GM12892 (cell line): ENCODE measurements at regions not wholly inside any gene's neighbourhood (a gene's known extent, or its start where the extent isn't known, plus 50 kb on each side); places are given as distances from the start of the nearest gene placed in this dataset.

Source experiments
- POLR2A ChIP-seq: IDR thresholded peaks from 2 replicates; pipeline ENCODE4 v1.6.1; 2011; ENCODE audit warnings: low read depth, low read length, control low read depth
- TAF1 ChIP-seq: IDR thresholded peaks from 2 replicates; pipeline ENCODE4 v1.6.1; 2011; ENCODE audit warnings: low read depth, mild to moderate bottlenecking, control low read depth, low read length, borderline replicate concordance

- TF ChIP-seq TAF1 (no peak), POLR2A (no peak)
Observed at GRCh38 chr3:124149081-124149480, 157.2 kb upstream of the ROPN1 start.
